ENCODE measurements at regions not wholly inside any gene's neighbourhood (a gene's known extent, or its start where the extent isn't known, plus 50 kb on each side); places are given as distances from the start of the nearest gene placed in this dataset.

DNA sequence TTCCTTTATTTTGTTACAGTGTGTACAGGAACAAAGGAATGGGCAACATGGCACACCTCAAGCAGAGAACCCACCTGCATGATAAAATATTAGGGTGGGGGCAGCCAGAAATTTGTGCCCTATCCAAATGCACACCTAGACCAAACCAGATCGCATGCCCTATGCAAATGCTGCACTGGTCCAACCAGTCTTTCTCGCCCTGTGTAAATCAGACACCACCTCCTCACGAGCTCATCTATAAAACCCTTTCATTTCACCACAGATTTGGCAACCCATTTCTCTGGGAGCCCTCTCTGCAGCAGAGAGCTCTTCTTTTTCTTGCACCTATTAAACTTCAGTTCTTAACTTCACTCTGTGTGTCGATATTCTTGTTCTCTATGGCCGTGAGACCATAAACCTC lies 1559.2 kb downstream of the SLITRK1 start:
- no peaks in the 10 kb centered on the region for H3K4me1 Mint-ChIP-seq
- 66% methylated on average over 3 of the region's 5 CpGs for WGBS (ENCODE audit: insufficient coverage)

DNA sequence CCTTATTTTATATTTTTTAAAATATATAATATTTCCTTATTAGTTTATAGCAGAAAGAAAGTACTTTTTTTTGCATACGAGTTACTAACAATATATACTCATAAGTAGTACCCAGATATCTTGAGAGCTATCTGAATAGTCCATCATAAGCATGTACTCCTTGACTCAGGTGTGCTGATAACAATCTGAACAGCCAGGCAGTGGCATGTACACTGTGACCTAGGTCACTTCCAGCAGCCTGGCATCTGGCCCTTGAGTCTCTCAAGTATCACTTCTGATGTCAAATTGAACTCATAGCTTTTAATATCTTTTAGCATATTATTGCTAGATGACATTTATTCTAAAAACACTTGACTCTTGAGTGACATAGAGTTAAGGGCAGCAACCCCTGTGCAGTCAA lies 1576.7 kb downstream of the SLITRK1 start:
- POLR2A ChIA-PET = no interaction called here
- H3K27ac Mint-ChIP-seq = no peak overlapping the region
- ATAC-seq (replicated peaks in 1 of 4) = no peak
- Histone ChIP-seq H3K9me3 (peaks cover 1% of the 10 kb centered on the region), H3K4me3 (ENCODE audit: control insufficient read depth in 1 of 2, extremely low read depth in 1 of 2, low read length in 1 of 2) (no peak overlapping the region), H3K36me3 (ENCODE audit: control insufficient read depth in 2 of 2, extremely low read depth in 1 of 2, insufficient read depth in 1 of 2, low read length in 1 of 2) (no peaks in the 10 kb centered on the region), H3K27me3 (replicated peaks in 1 of 2; ENCODE audit: control insufficient read depth in 2 of 2, extremely low read depth in 1 of 2, insufficient read depth in 2 of 2, low read length in 1 of 2) (no peaks in the 10 kb centered on the region), H3K27ac (ENCODE audit: low read length) (no peak overlapping the region), H3K4me1 (ENCODE audit: control insufficient read depth in 1 of 2, extremely low read depth in 1 of 2, insufficient read depth in 2 of 2, low read length in 2 of 2) (no peaks in the 10 kb centered on the region)
- no peaks in the 10 kb centered on the region for H3K27me3 Mint-ChIP-seq
- peaks cover 6 to 17% (median 7%) of the 10 kb centered on the region in 3 donors for H3K9me3 Mint-ChIP-seq
- no peak overlapping the region for H3K4me3 Mint-ChIP-seq
- DNase-seq = no peak
- H3K4me1 Mint-ChIP-seq = no peaks in the 10 kb centered on the region
- 60% methylated on average over 1 of the region's 1 CpG for WGBS (ENCODE audit: insufficient coverage)
- CTCF ChIA-PET = no interaction called here
- H3K36me3 Mint-ChIP-seq = no peaks in the 10 kb centered on the region

More for the DNA sequence above, 1559.2 kb downstream of the SLITRK1 start:
- ATAC-seq (replicated peaks in 1 of 4) (no peak), DNase-seq (no peak)
- ChIA-PET CTCF (no interaction called here), POLR2A (no interaction called here)
- Mint-ChIP-seq H3K4me3 (no peak overlapping the region), H3K9me3 (peaks cover 14 to 33% (median 21%) of the 10 kb centered on the region in 3 donors), H3K27ac (no peak overlapping the region), H3K27me3 (no peaks in the 10 kb centered on the region), H3K36me3 (no peaks in the 10 kb centered on the region)
- Histone ChIP-seq H3K4me1 (ENCODE audit: control insufficient read depth in 1 of 2, extremely low read depth in 1 of 2, insufficient read depth in 2 of 2, low read length in 2 of 2) (no peaks in the 10 kb centered on the region), H3K36me3 (ENCODE audit: control insufficient read depth in 2 of 2, extremely low read depth in 1 of 2, insufficient read depth in 1 of 2, low read length in 1 of 2) (no peaks in the 10 kb centered on the region), H3K4me3 (ENCODE audit: control insufficient read depth in 1 of 2, extremely low read depth in 1 of 2, low read length in 1 of 2) (no peak overlapping the region), H3K9me3 (no peaks in the 10 kb centered on the region), H3K27me3 (replicated peaks in 1 of 2; ENCODE audit: control insufficient read depth in 2 of 2, extremely low read depth in 1 of 2, insufficient read depth in 2 of 2, low read length in 1 of 2) (no peaks in the 10 kb centered on the region), H3K27ac (ENCODE audit: low read length) (no peak overlapping the region)

- no peaks in the 10 kb centered on the region for H3K4me1 Mint-ChIP-seq
- peaks cover 2% of the 10 kb centered on the region for H3K9me3 ChIP-seq
- H3K36me3 Mint-ChIP-seq = no peaks in the 10 kb centered on the region
- H3K4me1 ChIP-seq (ENCODE audit: control insufficient read depth in 1 of 2, extremely low read depth in 1 of 2, insufficient read depth in 2 of 2, low read length in 2 of 2) = no peaks in the 10 kb centered on the region
- no peak overlapping the region for H3K27ac ChIP-seq (ENCODE audit: low read length)
- H3K27me3 ChIP-seq (replicated peaks in 1 of 2; ENCODE audit: control insufficient read depth in 2 of 2, extremely low read depth in 1 of 2, insufficient read depth in 2 of 2, low read length in 1 of 2) = no peaks in the 10 kb centered on the region
- DNase-seq = no peak
- no peak overlapping the region for H3K27ac Mint-ChIP-seq
- H3K36me3 ChIP-seq (ENCODE audit: control insufficient read depth in 2 of 2, extremely low read depth in 1 of 2, insufficient read depth in 1 of 2, low read length in 1 of 2) = no peaks in the 10 kb centered on the region
- ATAC-seq (replicated peaks in 1 of 4) = no peak
- H3K4me3 ChIP-seq (ENCODE audit: control insufficient read depth in 1 of 2, extremely low read depth in 1 of 2, low read length in 1 of 2) = no peak overlapping the region
- CTCF ChIA-PET = no interaction called here
- 88% methylated on average over 3 of the region's 5 CpGs for WGBS (ENCODE audit: insufficient coverage)
- POLR2A ChIA-PET = no interaction called here
- H3K27me3 Mint-ChIP-seq = no peaks in the 10 kb centered on the region
- peaks cover 3 to 19% (median 17%) of the 10 kb centered on the region in 3 donors for H3K9me3 Mint-ChIP-seq
- H3K4me3 Mint-ChIP-seq = no peak overlapping the region
Measured at GRCh38 chr13:82298106-82298505, 1584.2 kb downstream of the SLITRK1 start.

DNA sequence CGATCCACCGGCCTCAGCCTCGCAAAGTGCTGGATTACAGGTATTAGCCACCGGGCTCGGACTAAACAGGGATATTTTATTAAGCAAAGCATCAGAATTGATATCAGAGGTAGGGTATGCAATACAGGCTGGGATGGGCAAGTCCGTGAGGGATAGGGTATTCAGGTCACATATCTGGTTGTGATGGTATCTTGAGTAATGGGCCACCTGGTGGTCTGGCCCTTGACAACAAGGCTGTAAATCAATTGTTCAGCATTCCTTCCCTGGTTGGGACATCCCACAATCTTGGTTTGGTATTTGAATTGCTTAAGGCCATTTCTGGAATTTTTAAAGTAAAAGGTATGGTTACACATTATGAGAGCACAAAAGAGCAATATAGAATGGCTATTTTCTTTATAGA lies 1588.0 kb downstream of the SLITRK1 start:
- Mint-ChIP-seq H3K4me3 (no peak overlapping the region), H3K9me3 (peaks cover 0 to 15% (median 7%) of the 10 kb centered on the region in 3 donors), H3K27ac (no peak overlapping the region), H3K36me3 (no peaks in the 10 kb centered on the region), H3K4me1 (no peaks in the 10 kb centered on the region), H3K27me3 (no peaks in the 10 kb centered on the region)
- no peak overlapping the region for H3K27ac ChIP-seq (ENCODE audit: low read length)
- POLR2A ChIA-PET = no interaction called here
- H3K36me3 ChIP-seq (ENCODE audit: control insufficient read depth in 2 of 2, extremely low read depth in 1 of 2, insufficient read depth in 1 of 2, low read length in 1 of 2) = no peaks in the 10 kb centered on the region
- H3K9me3 ChIP-seq = no peaks in the 10 kb centered on the region
- CTCF ChIA-PET = no interaction called here
- DNase-seq (no peak), ATAC-seq (replicated peaks in 1 of 4) (no peak)
- no peak overlapping the region for H3K4me3 ChIP-seq (ENCODE audit: control insufficient read depth in 1 of 2, extremely low read depth in 1 of 2, low read length in 1 of 2)
- no peaks in the 10 kb centered on the region for H3K27me3 ChIP-seq (replicated peaks in 1 of 2; ENCODE audit: control insufficient read depth in 2 of 2, extremely low read depth in 1 of 2, insufficient read depth in 2 of 2, low read length in 1 of 2)
- WGBS (ENCODE audit: insufficient coverage) = 78% methylated on average over 6 of the region's 6 CpGs
- H3K4me1 ChIP-seq (ENCODE audit: control insufficient read depth in 1 of 2, extremely low read depth in 1 of 2, insufficient read depth in 2 of 2, low read length in 2 of 2) = no peaks in the 10 kb centered on the region

DNA sequence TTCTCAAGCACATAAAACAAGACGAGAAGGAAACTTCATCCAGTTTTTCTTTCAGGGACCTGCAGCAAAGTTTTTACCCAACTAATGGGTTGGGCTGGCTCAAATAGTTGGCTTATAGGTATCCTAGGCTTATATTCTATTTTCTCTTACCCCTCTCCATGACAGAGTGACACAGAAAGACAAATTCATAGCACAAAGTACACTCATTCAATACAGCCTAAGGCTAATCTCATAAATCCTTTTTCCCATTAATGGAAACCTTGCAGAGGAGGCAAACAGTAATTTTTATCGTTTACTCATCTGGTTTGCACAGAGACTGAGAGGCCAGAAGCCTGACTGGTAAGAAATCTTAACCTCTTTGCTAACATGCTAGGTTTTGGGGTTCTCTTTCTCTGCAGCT lies 1589.9 kb downstream of the SLITRK1 start:
- H3K27me3 Mint-ChIP-seq = no peaks in the 10 kb centered on the region
- no peaks in the 10 kb centered on the region for H3K27me3 ChIP-seq (replicated peaks in 1 of 2; ENCODE audit: control insufficient read depth in 2 of 2, extremely low read depth in 1 of 2, insufficient read depth in 2 of 2, low read length in 1 of 2)
- WGBS (ENCODE audit: insufficient coverage) = no CpG with 5 or more reads among the region's 2 CpGs
- DNase-seq (no peak), ATAC-seq (replicated peaks in 1 of 4) (no peak)
- no peaks in the 10 kb centered on the region for H3K36me3 ChIP-seq (ENCODE audit: control insufficient read depth in 2 of 2, extremely low read depth in 1 of 2, insufficient read depth in 1 of 2, low read length in 1 of 2)
- no peaks in the 10 kb centered on the region for H3K4me1 ChIP-seq (ENCODE audit: control insufficient read depth in 1 of 2, extremely low read depth in 1 of 2, insufficient read depth in 2 of 2, low read length in 2 of 2)
- peaks cover 3 to 15% (median 9%) of the 10 kb centered on the region in 3 donors for H3K9me3 Mint-ChIP-seq
- H3K9me3 ChIP-seq = no peaks in the 10 kb centered on the region
- no peaks in the 10 kb centered on the region for H3K36me3 Mint-ChIP-seq
- ChIA-PET POLR2A (no interaction called here), CTCF (interaction anchor here in 1 of 2 donors (0.6 kb wide), 1 partner anchor 267 kb away, joined by 3 read pairs; no protein-coding TSS in a partner anchor)
- no peak overlapping the region for H3K4me3 Mint-ChIP-seq
- no peak overlapping the region for H3K4me3 ChIP-seq (ENCODE audit: control insufficient read depth in 1 of 2, extremely low read depth in 1 of 2, low read length in 1 of 2)
- no peak overlapping the region for H3K27ac ChIP-seq (ENCODE audit: low read length)
- no peak overlapping the region for H3K27ac Mint-ChIP-seq
- H3K4me1 Mint-ChIP-seq = no peaks in the 10 kb centered on the region

GRCh38 chr13:82291852-82292251 lies 1590.4 kb downstream of the SLITRK1 start:
- ATAC-seq (replicated peaks in 1 of 4) (no peak), DNase-seq (no peak)
- Mint-ChIP-seq H3K36me3 (no peaks in the 10 kb centered on the region), H3K27ac (no peak overlapping the region), H3K27me3 (no peaks in the 10 kb centered on the region), H3K4me1 (no peaks in the 10 kb centered on the region), H3K4me3 (no peak overlapping the region), H3K9me3 (peaks cover 3 to 16% (median 9%) of the 10 kb centered on the region in 3 donors)
- ChIA-PET CTCF (interaction anchor here in 1 of 2 donors (0.6 kb wide), 1 partner anchor 266 kb away, joined by 3 read pairs; no protein-coding TSS in a partner anchor), POLR2A (no interaction called here)
- no CpG with 5 or more reads among the region's 3 CpGs for WGBS (ENCODE audit: insufficient coverage)
- Histone ChIP-seq H3K36me3 (ENCODE audit: control insufficient read depth in 2 of 2, extremely low read depth in 1 of 2, insufficient read depth in 1 of 2, low read length in 1 of 2) (no peaks in the 10 kb centered on the region), H3K4me3 (ENCODE audit: control insufficient read depth in 1 of 2, extremely low read depth in 1 of 2, low read length in 1 of 2) (no peak overlapping the region), H3K9me3 (no peaks in the 10 kb centered on the region), H3K27me3 (replicated peaks in 1 of 2; ENCODE audit: control insufficient read depth in 2 of 2, extremely low read depth in 1 of 2, insufficient read depth in 2 of 2, low read length in 1 of 2) (no peaks in the 10 kb centered on the region), H3K27ac (ENCODE audit: low read length) (no peak overlapping the region), H3K4me1 (ENCODE audit: control insufficient read depth in 1 of 2, extremely low read depth in 1 of 2, insufficient read depth in 2 of 2, low read length in 2 of 2) (no peaks in the 10 kb centered on the region)

GRCh38 chr13:82275644-82276043 lies 1606.6 kb downstream of the SLITRK1 start:
- H3K4me3 ChIP-seq (ENCODE audit: control insufficient read depth in 1 of 2, extremely low read depth in 1 of 2, low read length in 1 of 2) = no peak overlapping the region
- DNase-seq (no peak), ATAC-seq (replicated peaks in 1 of 4) (no peak)
- H3K9me3 Mint-ChIP-seq = peaks cover 2 to 21% (median 16%) of the 10 kb centered on the region in 3 donors
- H3K4me3 Mint-ChIP-seq = no peak overlapping the region
- no peaks in the 10 kb centered on the region for H3K27me3 ChIP-seq (replicated peaks in 1 of 2; ENCODE audit: control insufficient read depth in 2 of 2, extremely low read depth in 1 of 2, insufficient read depth in 2 of 2, low read length in 1 of 2)
- no peaks in the 10 kb centered on the region for H3K36me3 Mint-ChIP-seq
- no peaks in the 10 kb centered on the region for H3K27me3 Mint-ChIP-seq
- H3K27ac ChIP-seq (ENCODE audit: low read length) = no peak overlapping the region
- ChIA-PET CTCF (no interaction called here), POLR2A (interaction anchor here in 1 of 2 donors (0.6 kb wide), 1 partner anchor 62 kb away, joined by 3 read pairs; no protein-coding TSS in a partner anchor)
- 89% methylated on average over 5 of the region's 6 CpGs for WGBS (ENCODE audit: insufficient coverage)
- H3K4me1 Mint-ChIP-seq = no peaks in the 10 kb centered on the region
- H3K4me1 ChIP-seq (ENCODE audit: control insufficient read depth in 1 of 2, extremely low read depth in 1 of 2, insufficient read depth in 2 of 2, low read length in 2 of 2) = no peaks in the 10 kb centered on the region
- no peak overlapping the region for H3K27ac Mint-ChIP-seq
- no peaks in the 10 kb centered on the region for H3K36me3 ChIP-seq (ENCODE audit: control insufficient read depth in 2 of 2, extremely low read depth in 1 of 2, insufficient read depth in 1 of 2, low read length in 1 of 2)
- peaks cover 2% of the 10 kb centered on the region for H3K9me3 ChIP-seq
